Stimulated activated CD8-positive, alpha-beta memory T cell treated with anti-CD3 and anti-CD28 coated beads, Interleukin-4, amount 100 ng/mL, for 24 hours (primary cell): ENCODE measurements at regions not wholly inside any gene's neighbourhood (a gene's known extent, or its start where the extent isn't known, plus 50 kb on each side); places are given as distances from the start of the nearest gene placed in this dataset.
"Not testable (repeated sequence)": the region's sequence is repeated elsewhere in the genome, so short reads cannot be mapped to it uniquely, and the experiment has no call there.

Experiments used
- DNase-seq: peaks from one replicate; pipeline ENCODE4 v3.0.0-alpha.2; 2020; ENCODE audit warnings: low read depth

DNA sequence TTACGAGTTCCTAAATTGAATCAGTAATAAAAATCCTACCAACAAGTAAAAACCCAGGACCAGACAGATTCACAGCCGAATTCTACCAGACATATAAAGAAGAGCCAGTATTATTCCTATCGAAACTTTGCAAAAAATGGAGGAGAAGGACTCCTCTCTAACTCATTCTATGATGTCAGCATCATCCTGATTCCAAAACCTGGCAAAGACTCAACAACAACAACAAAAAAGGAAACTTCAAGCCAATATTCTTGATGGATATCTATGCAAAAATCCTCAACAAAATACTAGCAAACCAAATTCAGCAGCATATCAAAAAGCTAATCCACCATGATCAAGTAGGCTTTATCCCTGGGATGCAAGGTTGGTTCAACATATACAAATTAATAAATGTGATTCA lies 84.6 kb upstream of the ADRB2 start:
- DNase-seq = not testable (repeated sequence)

DNA sequence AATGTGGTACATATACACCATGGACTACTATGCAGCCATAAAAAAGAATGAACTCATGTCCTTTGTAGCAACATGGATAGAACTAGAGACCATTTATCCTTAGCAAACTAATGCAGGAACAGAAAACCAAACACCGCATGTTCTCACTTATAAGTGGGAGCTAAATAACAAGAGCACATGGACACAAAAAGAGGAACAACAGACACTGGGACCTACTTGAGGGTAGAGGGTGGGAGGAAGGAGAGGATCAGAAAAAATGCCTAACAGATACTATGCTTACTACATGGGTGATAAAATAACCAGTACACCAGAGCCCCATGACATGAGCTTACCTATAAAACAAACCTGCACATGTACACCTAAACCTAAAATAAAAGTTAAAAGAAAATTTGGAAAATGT lies 82.0 kb upstream of the ADRB2 start:
- DNase-seq = not testable (repeated sequence)

DNA sequence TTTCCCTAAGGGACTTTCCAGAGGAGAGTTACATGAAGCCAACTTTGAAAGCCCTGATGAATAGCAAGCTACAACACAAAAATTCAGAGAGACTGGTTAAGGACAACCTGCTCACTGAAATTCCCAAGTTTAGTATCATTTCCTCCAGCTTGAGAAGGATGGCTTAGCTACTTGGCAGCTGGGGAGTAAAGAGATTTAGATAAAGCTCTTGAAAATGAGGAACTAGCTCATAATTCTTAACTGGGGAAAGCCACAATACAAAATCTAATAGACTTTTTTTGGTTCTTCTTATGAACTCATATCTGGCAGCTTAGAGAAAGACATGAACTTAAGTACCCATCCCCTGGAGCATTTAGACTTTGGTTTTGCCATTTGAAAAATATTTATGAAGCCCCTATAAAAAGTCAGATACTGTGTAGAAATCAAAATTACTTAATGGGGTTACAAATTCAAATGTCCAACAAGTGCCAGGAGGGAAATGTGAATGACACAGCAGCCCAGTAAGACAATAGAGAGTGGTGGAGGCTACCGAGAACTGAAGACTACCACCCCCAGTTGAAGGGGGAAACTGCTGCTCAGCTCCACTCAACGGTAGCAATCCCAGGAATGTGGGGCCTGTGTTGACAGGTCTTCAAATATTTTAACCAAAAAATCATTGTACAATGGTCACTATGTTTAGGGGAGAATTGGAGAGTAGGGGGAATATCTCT lies 79.4 kb upstream of the ADRB2 start:
- no peak for DNase-seq

DNA sequence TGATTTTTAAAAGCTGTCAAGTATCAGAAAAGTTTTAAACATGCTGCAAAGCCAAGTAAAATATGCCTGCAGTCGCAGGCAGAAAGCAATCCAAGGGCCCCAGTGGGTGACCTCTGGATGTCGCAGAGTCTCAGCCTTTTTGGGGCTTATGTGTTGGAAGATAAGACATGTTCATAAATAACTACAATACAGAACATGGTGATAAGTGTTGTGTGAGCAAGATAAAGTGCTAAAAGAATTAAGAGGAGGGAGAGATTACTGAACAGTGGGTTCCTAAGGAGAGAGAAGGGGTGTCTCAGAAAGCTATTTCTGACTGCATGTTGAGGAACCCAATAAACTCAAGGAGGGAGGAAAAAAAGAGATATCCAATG lies 78.9 kb upstream of the ADRB2 start:
- no peak for DNase-seq

DNA sequence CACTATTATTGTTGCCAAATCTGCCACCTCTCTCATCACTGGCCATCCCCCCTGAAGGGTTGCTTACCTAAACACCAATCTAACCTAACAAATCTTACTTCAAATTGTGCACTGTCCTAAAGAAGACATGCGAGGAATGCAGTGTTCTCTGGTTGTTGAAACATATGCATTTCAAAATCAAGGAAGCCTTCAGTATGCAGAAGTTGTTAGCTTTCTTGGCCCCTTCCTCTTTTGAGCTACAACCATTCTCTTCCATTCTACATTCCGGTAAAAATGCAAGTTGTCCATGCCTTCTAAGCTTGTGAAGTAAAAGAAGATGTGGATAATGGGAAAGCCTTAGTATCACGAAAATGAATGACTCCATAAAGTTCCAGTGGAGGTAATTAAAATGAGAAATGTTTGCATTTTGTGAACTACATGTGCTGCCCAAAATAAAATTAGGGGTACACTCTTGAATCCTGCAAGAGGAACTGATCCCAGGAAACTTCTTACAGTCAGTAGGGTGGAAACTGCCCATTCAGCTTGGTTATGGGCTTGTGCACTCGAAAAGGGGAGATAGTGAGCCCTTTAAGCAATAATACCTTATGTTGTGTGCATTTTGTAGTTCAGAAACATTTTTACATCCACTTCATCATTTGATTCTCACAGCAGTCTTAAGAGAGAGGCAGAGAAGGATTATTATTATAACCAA lies 77.6 kb upstream of the ADRB2 start:
- DNase-seq = no peak

DNA sequence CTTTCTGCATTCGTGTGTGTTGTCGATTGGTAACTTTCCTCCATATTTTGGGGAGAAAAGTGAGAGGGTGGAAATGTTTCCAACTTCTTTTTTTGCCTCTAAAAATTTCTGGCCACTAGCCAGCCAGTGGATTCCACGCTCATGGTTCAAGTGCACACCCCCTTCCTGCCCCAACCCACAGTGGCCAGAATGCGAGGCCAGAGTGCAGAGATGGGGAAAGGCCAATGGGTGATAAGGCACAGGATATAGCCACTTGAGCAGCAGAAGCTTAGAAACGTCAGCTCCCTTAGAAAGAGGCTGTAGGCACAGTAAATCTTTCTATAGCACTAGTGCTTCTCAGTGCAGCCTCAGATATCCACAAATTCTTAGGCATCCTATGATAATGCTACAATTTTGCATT lies 75.8 kb upstream of the ADRB2 start:
- no peak for DNase-seq

DNA sequence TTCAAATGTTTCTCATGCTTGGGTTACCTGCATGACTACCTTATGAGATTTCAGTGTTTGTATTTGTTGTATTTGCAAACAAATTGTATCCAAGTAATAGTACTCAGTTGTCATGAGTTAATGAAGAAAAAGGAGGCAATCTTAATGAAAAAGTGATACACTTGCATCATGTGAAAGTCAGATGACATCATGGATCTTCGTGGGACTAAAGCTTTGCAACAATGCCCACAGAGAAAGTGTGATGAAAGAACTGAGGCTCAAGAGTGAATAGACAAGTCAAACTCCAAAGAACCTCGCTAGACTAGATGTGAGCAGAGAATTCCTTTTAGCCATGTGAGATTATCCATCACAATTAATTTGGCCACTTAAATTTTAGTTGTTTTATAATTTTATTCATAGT lies 75.4 kb upstream of the ADRB2 start:
- DNase-seq = no peak

DNA sequence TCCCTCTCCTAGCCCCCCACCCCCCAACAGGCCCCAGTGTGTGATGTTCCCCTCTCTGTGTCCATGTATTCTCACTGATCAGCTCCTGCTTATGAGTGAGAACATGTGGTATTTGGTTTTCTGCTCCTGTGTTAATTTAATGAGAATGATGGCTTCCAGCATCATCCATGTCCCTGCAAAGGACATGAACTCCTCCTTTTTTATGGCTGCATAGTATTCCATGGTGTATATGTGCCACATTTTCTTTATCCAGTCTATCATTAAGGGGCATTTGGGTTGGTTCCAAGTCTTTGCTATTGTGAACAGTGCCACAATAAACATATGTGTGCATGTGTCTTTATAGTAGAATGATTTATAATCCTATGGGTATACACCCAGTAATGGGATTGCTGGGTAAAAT lies 74.0 kb upstream of the ADRB2 start:
- DNase-seq = not testable (repeated sequence)

DNA sequence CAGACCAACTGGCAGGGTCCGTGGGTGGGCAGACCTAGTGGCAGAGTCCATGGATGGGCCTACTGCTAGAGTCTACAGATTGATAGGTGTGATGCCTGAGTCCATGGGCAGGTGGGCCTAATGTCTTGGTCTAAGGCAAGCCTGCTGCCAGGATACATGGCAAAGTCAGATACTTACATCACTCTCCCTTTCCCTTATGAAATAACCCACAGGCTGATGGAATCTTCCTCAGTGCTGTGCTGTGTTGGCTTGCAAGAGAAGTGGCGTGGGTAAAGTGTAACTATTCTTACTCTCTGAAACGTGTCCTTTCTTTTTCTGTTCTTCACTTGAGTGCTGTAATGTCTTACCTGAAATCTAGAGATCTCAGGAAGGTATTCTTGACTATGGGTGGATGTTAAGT lies 67.3 kb upstream of the ADRB2 start:
- DNase-seq = no peak

DNA sequence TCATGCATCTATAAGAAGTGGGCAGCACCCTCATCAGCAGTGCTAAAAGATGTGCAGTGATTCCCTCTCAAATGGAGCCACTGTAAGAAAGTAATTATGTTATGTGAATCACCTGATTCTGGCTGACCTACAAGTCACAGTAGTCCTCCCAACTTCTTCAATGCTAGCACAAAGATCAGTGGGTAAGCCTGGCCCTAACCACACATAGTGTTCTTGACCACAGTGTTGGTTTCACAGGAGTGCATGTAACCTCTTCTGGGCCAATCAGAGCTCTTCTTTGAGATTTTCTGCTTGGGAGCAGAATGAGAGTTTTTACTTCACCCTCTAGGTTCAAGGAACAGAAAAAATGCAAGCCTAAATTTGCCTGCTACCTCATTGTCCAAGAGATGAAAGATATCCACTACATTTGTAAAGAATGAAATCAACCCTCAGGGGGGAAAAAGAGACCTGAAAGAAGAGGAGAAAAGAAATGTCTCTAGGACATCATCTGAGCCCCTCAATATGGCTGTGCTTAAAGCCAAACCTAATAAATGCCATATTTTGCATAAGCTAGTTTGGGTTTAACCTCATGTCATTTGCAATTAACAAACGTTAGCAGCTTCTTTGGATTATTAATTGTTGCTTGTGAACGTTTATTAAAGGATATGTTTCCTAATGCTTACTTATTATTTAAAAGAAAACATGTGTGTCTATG lies 65.3 kb upstream of the ADRB2 start:
- DNase-seq = no peak

DNA sequence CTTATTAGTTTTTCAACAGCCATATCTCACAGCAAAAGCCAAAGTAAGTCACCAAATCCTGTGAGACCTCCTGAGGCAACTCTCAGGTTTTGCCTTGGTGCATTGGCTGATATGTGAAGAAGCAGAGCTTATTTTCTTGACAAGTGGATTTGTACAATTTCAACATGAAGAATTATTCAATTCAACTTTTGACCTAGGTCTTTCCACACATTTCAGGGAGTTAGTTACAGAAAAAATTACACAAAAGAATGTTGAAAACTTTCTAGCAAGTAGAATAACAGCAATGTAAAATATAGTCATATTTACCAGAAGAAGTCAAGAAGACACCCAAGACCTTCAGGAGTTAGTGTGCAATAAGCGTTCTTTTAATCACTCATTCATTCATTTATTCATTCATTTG lies 62.4 kb upstream of the ADRB2 start:
- no peak for DNase-seq

DNA sequence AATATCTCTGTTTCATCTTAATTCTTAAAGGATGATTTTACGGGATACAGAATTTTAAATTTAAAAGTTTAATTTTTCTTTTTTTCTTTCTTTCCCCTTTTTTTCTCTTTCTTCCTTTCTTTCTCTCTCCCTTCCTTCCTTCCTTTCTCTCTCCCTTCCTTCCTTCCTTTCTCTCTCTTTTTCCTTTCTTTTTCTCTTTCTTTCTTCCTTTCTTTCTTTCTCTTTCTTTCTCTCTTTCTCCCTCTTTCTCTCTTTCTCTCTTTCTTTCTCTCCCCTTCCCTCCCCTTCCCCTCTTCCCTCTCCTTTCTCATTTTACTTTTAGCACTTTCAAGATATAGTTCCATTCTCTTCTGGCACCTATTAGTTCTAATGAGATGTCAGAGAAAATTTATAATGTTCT lies 61.4 kb upstream of the ADRB2 start:
- no peak for DNase-seq

DNA sequence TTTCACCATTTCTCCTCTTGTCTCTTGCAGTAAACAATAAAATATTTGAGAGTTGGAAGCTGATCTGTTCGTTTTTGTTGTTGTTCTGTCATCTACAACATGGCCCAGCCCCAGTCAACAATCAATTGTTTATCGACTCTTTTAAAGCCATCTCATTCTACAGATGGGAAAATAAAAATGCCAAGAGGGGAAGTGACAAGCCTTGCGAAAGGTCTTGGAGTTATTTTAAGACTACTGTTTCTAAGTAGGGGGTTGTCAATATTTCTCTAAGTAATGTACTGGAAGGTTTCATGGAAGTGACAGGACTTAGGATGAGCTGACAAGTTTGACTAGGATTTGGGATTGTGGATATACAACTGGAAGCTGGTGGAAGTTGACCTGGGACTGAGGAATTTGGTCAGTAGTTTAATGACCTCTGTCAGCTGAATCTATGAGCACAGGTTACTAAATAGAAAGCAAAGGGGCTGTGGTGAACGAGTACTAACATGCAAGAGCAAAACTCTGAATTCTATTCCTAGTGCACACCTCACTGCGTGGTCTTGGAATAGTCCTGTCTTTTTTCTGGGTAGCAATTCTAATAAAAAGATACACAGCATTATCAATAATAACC lies 57.5 kb upstream of the ADRB2 start:
- no peak for DNase-seq

DNA sequence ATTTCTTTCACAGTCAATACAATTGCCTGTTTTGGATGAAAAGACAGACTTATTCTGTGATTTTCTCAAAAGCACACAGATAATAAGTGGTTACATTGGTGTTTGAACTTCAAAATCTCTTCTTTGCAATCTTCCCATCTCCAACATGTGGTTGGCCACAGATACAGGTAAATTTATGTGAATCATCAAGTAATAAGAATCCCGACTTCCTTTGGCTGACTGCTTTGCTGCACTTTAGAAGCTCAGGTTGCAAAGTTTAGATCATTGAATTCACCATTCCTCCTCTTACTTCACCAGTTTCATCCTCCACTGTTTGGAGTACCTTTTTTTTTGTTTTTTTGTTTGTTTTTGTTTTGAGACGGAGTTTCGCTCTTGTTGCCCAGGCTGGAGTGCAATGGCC lies 56.5 kb upstream of the ADRB2 start:
- DNase-seq = no peak

DNA sequence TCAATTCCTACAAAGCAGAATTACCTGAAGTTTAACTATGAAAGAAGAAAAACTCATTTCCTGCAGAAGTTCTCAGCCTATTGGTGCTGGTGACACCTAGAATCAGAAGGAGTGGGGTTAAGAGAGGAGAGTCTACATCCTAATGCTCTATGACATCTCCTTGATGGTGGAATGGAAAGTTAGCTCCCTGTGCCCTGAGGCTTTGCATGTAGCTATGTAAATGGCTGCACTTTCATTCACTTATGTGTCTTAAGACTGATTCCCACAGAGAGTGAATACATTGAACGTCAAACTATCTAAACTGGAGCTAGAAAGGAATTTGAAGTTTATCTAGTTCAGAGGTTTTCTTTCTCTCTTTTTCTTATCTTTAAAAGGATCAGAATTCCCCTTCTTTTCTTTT lies 52.1 kb upstream of the ADRB2 start:
- DNase-seq = no peak

DNA sequence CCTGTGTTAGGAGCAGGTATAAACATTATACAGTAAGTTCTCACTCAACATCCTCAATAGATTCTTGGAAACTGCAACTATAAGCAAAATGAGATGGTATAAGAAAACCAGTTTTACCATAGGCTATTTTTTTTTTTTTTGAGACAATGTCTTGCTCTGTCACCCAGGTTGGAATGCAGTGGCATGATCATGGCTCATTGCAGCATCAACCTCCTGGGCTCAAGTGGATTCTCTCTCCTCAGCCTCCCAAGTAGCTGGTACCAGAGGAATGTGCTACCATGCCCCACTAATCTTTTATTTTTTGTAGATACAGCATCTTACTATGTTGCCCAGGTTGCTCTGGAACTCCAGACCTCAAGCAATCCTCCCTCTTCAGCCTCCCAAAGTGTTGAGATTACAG lies 50.1 kb upstream of the ADRB2 start:
- no peak for DNase-seq
